Dendritic cell treated with granulocyte-macrophage colony-stimulating factor and Interleukin-4, amounts not matched to agents 40 ng/mL and 50 ng/mL, for 4 days (primary cell): ENCODE measurements at regions not wholly inside any gene's neighbourhood (a gene's known extent, or its start where the extent isn't known, plus 50 kb on each side); places are given as distances from the start of the nearest gene placed in this dataset.
"Not testable (repeated sequence)": the region's sequence is repeated elsewhere in the genome, so short reads cannot be mapped to it uniquely, and the experiment has no call there.

Experiments
- H3K27ac Mint-ChIP-seq: one replicate; pipeline ENCODE4 v1.8.0; 2022; ENCODE audit warnings: mild to moderate bottlenecking, mixed read lengths
- H3K27me3 Mint-ChIP-seq: one replicate; pipeline ENCODE4 v1.8.0; 2022; ENCODE audit warnings: mild to moderate bottlenecking, mixed read lengths
- H3K36me3 Mint-ChIP-seq: one replicate; pipeline ENCODE4 v1.8.0; 2022; ENCODE audit warnings: low read depth, mixed read lengths
- H3K4me1 Mint-ChIP-seq: one replicate; pipeline ENCODE4 v1.8.0; 2022; ENCODE audit warnings: low read depth, mixed read lengths
- H3K4me3 Mint-ChIP-seq: one replicate; pipeline ENCODE4 v1.8.0; 2022; ENCODE audit warnings: mild to moderate bottlenecking, moderate library complexity, mixed read lengths
- H3K9me3 Mint-ChIP-seq: one replicate; pipeline ENCODE4 v1.8.0; 2022; ENCODE audit warnings: mixed read lengths
- intact Hi-C: fragments of 100-400 bp; cut with micrococcal nuclease; formaldehyde crosslinking; loops from one replicate; pipeline ENCODE4 v1.15.0; 2022

DNA sequence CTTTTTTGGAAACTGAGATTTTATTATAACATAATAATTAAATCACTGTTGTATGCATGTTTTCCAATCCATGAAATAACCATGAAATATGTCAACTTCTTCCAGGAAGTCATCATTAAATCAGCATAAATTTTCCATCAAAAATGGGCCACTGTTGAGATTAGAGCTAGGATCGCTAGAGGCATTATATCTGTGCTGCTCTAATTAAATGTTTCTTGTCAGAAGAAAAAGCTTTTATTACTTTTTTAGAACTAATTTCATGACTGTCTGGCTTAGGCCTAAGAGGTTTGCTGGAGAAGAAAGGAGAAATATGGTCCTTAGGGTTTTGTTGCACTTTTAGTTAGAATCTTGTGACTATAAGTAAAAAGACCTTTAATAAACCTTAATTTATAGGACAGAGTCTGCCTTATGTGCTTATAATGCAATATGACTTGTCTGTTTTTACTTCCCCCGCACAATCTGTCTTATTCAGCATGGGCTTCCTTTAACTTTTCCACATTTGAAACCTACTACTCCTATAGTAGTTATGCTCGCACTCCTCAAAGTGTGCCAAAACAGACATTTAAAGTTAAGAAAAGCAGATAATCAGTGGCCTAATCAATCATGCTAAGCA lies 363.4 kb upstream of the GCFC2 start:
- no peaks in the 10 kb centered on the region for H3K9me3 Mint-ChIP-seq
- no peaks in the 10 kb centered on the region for H3K36me3 Mint-ChIP-seq
- no peak overlapping the region for H3K4me3 Mint-ChIP-seq
- no peak overlapping the region for H3K27ac Mint-ChIP-seq
- intact Hi-C loops, result no loop called here
- H3K4me1 Mint-ChIP-seq, result no peaks in the 10 kb centered on the region
- H3K27me3 Mint-ChIP-seq, result no peaks in the 10 kb centered on the region

DNA sequence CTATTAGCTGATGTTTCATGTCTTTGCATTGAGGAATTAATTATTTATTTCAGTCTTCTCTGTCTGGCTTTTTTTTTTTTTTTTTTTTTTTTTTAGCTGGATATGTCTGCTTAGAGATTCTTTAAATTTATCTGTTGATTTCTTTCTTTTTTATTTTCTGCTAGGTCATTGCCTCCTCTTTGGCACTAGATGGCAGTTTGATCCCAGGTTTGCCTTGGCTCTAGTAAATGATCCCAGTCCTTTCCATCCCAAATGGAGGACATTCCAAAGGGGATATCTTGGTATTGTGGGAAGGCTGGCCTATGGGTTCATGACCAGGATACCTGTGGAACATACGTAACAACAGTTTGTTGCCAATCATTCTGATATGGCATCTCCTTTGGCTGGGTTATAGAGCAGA lies 339.5 kb upstream of the GCFC2 start:
- no peaks in the 10 kb centered on the region for H3K27me3 Mint-ChIP-seq
- no peaks in the 10 kb centered on the region for H3K4me1 Mint-ChIP-seq
- H3K9me3 Mint-ChIP-seq, result peaks cover 53% of the 10 kb centered on the region
- H3K4me3 Mint-ChIP-seq, result no peak overlapping the region
- H3K36me3 Mint-ChIP-seq, result no peaks in the 10 kb centered on the region
- intact Hi-C loops, result no loop called here
- no peak overlapping the region for H3K27ac Mint-ChIP-seq

DNA sequence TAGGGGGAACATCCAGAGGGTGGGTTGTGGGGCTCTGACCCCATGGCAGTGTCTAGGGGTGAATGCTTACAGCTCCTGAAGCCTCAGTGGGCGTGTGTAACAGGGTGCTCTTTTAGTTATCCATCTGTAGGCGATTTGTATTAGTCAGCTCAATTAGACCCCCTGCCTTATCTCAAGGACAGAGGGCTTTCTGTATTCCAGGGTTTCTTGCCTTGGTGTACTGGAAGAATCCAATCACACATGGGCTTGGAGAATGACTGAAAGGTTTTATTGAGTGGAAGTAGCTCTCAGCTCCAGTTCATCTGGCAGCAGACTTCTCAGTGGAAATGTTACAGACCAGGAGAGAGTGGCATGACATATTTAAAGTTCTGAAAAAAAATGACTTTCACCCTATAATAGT lies 334.0 kb upstream of the GCFC2 start:
- Mint-ChIP-seq H3K9me3 (peaks cover 25% of the 10 kb centered on the region), H3K27me3 (no peaks in the 10 kb centered on the region), H3K4me3 (no peak overlapping the region), H3K36me3 (no peaks in the 10 kb centered on the region), H3K4me1 (no peaks in the 10 kb centered on the region), H3K27ac (no peak overlapping the region)
- intact Hi-C loops, result no loop called here

DNA sequence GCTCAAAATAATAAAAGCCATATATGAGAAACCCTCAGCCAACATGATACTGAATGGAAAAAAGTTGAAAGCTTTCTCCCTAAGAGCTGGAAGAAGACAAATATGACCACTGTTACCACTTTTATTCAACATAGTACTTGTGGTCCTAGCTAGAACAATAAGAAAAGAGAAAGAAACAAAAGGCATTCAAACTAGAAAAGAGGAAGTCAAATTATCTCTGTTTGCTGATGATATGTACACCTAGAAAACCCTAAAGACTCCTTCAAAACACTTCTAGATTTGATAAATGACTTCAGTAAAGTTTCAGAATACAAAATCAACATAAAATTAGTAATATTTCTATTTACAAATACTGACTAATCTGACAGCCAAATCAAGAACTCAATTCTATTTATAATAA lies 328.8 kb upstream of the GCFC2 start:
- Mint-ChIP-seq H3K4me3 (no peak overlapping the region), H3K9me3 (peaks cover 2% of the 10 kb centered on the region), H3K36me3 (no peaks in the 10 kb centered on the region), H3K27me3 (no peaks in the 10 kb centered on the region), H3K4me1 (no peaks in the 10 kb centered on the region), H3K27ac (no peak overlapping the region)
- intact Hi-C loops, result no loop called here

DNA sequence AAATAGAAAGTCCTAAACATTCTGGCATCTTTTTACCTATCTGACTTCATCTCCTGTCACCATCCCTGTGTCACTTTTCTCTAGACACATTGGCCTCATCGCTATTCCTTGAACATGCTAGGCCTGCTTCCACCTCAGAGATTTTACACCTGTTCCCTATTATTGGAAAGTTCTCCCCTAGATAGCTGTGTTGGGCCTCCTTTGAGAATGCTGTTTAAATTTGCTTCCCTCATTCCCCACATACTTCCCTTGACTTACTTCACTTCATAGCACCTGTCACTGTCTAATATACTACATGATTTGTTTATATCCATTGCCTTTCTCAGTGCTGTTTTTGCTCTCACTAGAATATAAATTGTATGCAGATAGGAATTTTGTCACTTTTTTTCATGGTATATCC lies 317.0 kb upstream of the GCFC2 start:
- no peaks in the 10 kb centered on the region for H3K4me1 Mint-ChIP-seq
- no peaks in the 10 kb centered on the region for H3K36me3 Mint-ChIP-seq
- H3K27ac Mint-ChIP-seq, result no peak overlapping the region
- intact Hi-C loops, result loop anchor here (5.0 kb wide), 1 partner anchor 635 kb away; no protein-coding TSS in a partner anchor
- no peak overlapping the region for H3K4me3 Mint-ChIP-seq
- no peaks in the 10 kb centered on the region for H3K27me3 Mint-ChIP-seq
- H3K9me3 Mint-ChIP-seq, result peaks cover 33% of the 10 kb centered on the region

DNA sequence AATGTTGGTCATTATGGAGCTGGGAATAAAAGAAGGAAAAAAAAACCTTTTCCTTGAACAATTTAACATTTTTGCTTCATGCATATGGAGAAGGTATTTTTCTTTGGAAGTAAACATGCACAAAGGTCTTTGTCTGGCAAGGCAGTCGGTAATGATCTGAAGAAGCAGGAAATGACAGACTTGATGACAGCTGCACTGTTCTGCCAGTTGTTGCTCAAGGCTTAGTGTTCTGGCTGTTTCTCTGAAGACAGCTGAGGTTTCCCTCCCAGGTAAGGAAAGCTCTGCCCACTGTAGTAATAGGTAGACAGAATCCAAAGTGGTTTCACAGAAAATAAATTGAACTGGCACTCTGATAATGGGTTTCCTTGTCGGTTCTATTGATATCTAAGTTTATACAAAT lies 308.4 kb upstream of the GCFC2 start:
- H3K4me1 Mint-ChIP-seq, result no peaks in the 10 kb centered on the region
- H3K27ac Mint-ChIP-seq, result no peak overlapping the region
- intact Hi-C loops, result no loop called here
- H3K36me3 Mint-ChIP-seq, result no peaks in the 10 kb centered on the region
- no peaks in the 10 kb centered on the region for H3K27me3 Mint-ChIP-seq
- H3K9me3 Mint-ChIP-seq, result peaks cover 18% of the 10 kb centered on the region
- no peak overlapping the region for H3K4me3 Mint-ChIP-seq

DNA sequence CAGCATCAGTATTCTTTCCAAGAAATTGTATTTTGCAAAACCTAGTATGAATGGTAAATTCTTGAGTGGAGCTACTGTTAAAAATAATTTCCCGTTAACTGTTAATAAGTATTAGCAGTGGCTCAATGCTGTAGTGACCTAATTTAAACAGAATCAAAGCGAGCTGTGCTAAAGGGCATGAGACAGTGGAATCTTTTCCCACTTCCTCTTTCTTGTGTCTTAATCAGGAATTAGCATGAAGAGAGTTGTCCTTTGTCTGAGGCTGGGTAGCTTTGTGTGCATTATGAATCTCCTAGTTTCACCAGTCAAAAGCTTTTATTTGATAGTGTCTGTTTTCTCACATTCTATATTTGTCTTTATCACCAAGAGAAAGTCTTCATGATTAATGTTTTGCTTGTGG lies 298.8 kb upstream of the GCFC2 start:
- Mint-ChIP-seq H3K4me3 (no peak overlapping the region), H3K36me3 (no peaks in the 10 kb centered on the region), H3K27ac (no peak overlapping the region), H3K27me3 (no peaks in the 10 kb centered on the region), H3K4me1 (no peaks in the 10 kb centered on the region), H3K9me3 (no peaks in the 10 kb centered on the region)
- intact Hi-C loops, result no loop called here

DNA sequence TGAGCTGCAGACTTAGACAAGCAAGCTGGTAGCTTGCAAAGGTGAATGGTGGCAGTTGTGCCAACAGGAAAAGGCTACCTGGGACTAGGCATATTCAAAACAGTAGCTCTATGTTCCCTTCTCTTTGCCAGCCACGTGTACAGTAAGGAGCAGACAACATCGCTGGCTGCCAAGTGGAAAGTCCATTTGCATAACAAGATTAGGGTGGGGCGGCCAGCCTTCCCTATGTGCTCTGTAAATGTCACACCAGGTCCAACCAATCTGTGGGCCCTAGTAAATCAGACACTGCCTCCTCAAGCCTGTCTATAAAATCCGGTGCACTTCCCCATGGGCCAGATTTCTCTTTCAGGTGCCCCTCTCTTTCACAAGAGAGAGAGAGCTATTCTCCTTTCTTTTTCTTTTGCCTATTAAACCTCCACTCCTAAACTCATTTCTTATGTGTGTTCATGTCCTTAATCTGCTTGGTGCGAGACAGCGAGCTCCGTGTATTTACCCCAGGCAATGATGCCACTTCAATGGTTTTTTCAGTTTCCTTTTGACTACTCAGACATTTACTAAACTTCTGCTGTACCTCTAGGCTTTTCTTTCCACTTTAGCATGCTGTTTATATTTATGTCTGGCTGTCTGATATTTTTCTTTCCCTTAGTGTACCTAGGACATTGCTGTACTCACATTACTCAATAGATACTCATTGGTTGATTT lies 297.4 kb upstream of the GCFC2 start:
- no peaks in the 10 kb centered on the region for H3K4me1 Mint-ChIP-seq
- H3K36me3 Mint-ChIP-seq, result no peaks in the 10 kb centered on the region
- H3K27ac Mint-ChIP-seq, result no peak overlapping the region
- no peak overlapping the region for H3K4me3 Mint-ChIP-seq
- H3K9me3 Mint-ChIP-seq, result no peaks in the 10 kb centered on the region
- no peaks in the 10 kb centered on the region for H3K27me3 Mint-ChIP-seq
- intact Hi-C loops, result no loop called here

DNA sequence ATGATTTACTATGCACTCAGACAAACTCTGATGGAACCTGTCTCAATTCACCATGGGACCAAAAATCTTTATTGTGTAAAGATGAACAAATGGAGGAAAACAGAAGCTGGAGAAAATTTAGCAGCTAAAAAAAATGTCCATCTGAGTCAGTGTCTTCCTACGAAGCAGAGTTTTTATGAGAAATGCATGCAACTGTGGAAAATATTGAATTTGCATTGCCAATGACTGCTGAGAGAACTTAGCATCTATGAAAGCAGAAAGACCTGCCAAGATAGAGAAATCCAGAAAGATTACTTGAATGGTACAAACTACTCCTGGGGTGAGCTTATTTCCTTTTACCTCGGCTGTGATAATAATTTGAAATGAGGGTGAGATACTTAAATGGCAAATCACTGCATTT lies 289.7 kb upstream of the GCFC2 start:
- intact Hi-C loops, result no loop called here
- peaks cover 32% of the 10 kb centered on the region for H3K9me3 Mint-ChIP-seq
- no peak overlapping the region for H3K27ac Mint-ChIP-seq
- no peaks in the 10 kb centered on the region for H3K4me1 Mint-ChIP-seq
- no peaks in the 10 kb centered on the region for H3K36me3 Mint-ChIP-seq
- no peak overlapping the region for H3K4me3 Mint-ChIP-seq
- no peaks in the 10 kb centered on the region for H3K27me3 Mint-ChIP-seq

DNA sequence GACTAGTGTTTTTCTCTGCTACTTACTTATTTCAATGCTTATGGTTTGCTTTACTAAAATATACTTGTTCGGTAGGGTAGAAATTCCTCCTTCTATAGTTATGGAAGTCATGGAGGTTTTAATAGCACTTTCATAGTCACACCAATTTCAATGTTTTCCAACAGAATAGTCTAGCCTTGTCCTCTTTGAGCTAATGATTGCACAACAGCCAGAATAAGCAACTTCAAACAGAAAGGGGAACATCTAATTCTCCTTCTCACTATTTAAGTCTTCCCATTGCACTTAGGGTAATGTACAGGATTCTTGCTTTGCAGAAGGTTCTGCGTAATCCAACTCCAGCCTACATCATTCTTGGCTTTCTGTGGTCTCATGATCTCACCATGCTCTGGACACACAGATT lies 287.7 kb upstream of the GCFC2 start:
- no peak overlapping the region for H3K4me3 Mint-ChIP-seq
- H3K4me1 Mint-ChIP-seq, result no peaks in the 10 kb centered on the region
- H3K9me3 Mint-ChIP-seq, result peaks cover 48% of the 10 kb centered on the region
- H3K36me3 Mint-ChIP-seq, result no peaks in the 10 kb centered on the region
- no peak overlapping the region for H3K27ac Mint-ChIP-seq
- intact Hi-C loops, result no loop called here
- H3K27me3 Mint-ChIP-seq, result no peaks in the 10 kb centered on the region

DNA sequence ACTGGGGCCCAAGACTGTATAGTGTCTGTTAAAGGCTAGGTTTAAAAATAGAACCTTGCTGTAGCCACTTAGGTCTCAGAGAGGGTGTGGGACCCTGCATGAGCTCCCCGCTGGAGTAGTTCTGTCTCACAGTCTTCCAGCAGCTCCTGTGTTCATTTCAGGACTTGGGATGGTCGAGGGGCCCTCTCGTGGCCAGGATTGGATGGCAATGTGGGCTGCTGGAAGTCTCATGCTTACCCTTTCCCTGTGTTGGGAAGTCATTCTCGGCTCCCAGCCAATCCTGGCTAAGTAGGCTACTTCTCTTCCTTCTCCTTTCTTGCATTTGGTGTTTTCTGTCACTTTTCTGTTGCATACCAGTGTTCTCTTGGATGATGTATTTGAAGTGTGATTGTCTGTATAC lies 284.0 kb upstream of the GCFC2 start:
- no peaks in the 10 kb centered on the region for H3K4me1 Mint-ChIP-seq
- intact Hi-C loops, result no loop called here
- H3K36me3 Mint-ChIP-seq, result no peaks in the 10 kb centered on the region
- no peak overlapping the region for H3K4me3 Mint-ChIP-seq
- H3K27me3 Mint-ChIP-seq, result no peaks in the 10 kb centered on the region
- peaks cover 41% of the 10 kb centered on the region for H3K9me3 Mint-ChIP-seq
- H3K27ac Mint-ChIP-seq, result no peak overlapping the region

DNA sequence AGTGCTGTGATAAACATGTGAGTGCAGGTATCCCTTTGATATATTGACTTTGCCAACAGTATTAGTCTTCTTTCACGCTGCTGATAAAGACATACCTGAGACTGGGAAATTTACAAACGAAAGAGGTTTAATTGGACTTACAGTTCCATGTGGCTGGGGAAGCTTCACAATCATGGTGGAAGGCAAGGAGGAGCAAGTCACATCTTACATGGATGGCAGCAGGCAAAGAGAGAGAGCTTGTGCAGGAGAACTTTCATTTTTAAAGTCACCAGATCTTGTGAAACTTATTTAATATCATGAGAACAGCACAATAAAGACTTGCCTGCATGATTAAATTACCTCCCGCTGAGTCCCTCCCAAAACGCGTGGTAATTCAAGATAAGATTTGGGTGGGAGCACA lies 277.9 kb upstream of the GCFC2 start:
- H3K27ac Mint-ChIP-seq, intact Hi-C loops, H3K36me3 Mint-ChIP-seq, H3K4me1 Mint-ChIP-seq, H3K4me3 Mint-ChIP-seq, H3K27me3 Mint-ChIP-seq: not testable (repeated sequence)
- peaks cover 19% of the 10 kb centered on the region for H3K9me3 Mint-ChIP-seq

DNA sequence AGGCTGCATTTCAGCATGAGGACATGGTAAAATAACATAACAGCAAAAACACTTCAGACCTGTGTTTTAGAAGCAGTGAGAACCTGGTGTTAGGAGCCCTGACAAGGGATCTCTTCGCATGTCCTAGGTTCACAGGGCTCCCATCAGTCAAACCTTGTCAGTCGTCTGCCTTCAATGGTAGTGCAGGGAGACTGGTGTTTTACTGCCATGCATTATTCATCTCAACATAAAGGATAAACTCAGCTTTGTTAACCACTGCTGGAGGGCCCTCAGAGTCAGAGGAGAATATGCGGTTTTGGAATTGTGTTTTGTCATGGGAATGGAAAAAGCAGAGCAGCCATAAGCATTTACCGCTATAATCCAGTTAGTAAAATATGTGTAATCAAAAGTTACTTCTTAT lies 275.9 kb upstream of the GCFC2 start:
- Mint-ChIP-seq H3K36me3 (no peaks in the 10 kb centered on the region), H3K4me1 (no peaks in the 10 kb centered on the region), H3K27ac (no peak overlapping the region), H3K27me3 (no peaks in the 10 kb centered on the region), H3K9me3 (peaks cover 6% of the 10 kb centered on the region), H3K4me3 (no peak overlapping the region)
- intact Hi-C loops, result no loop called here

DNA sequence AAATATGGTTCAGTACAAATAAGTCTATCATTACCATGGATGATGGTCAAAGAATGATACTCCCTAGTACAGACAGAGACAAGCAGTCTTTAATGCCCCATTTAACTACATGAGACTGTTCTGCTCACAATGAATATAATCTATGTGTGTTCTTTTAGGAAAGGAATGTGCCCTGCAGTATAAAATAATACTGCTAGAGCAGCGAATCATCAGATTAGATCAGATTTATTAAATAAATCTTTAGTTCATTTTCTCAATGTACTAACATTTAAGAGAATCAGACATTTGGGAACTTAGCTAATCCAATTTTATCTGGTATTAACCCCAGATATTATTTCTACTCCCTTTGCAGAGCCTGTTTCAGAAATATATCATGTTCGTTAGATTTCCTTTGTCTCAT lies 272.0 kb upstream of the GCFC2 start:
- intact Hi-C loops, result no loop called here
- H3K4me3 Mint-ChIP-seq, result no peak overlapping the region
- H3K4me1 Mint-ChIP-seq, result no peaks in the 10 kb centered on the region
- H3K27ac Mint-ChIP-seq, result no peak overlapping the region
- H3K9me3 Mint-ChIP-seq, result peaks cover 9% of the 10 kb centered on the region
- H3K27me3 Mint-ChIP-seq, result no peaks in the 10 kb centered on the region
- H3K36me3 Mint-ChIP-seq, result no peaks in the 10 kb centered on the region

DNA sequence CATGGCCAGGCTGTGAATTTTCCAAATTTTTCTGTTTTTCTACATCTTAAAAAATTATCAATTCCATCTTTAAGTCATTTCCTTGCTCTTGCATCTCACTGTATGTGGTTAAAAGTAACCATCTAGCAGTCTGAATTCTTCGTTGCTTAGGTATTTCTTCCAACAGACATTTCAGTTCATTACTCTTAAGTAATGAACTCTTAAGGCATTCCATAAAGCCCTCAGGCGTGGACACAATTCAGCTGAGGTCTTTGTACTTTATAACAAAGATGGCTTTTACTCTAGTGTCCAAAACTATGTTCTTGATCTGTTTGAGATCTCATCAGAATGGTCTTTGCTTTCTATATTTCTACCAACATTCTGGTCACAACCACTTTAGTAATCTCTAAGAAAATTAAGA lies 253.9 kb upstream of the GCFC2 start:
- Mint-ChIP-seq H3K4me3 (no peak overlapping the region), H3K27ac (no peak overlapping the region), H3K4me1 (no peaks in the 10 kb centered on the region), H3K27me3 (no peaks in the 10 kb centered on the region), H3K36me3 (no peaks in the 10 kb centered on the region), H3K9me3 (peaks cover 11% of the 10 kb centered on the region)
- intact Hi-C loops, result no loop called here
